PC-9 (cell line): ENCODE measurements at regions not wholly inside any gene's neighbourhood (a gene's known extent, or its start where the extent isn't known, plus 50 kb on each side); places are given as distances from the start of the nearest gene placed in this dataset.

Experiments used
- BruUV-seq: library from RNA; stranded (reverse); fragments of 400-500 nt; replicated peaks from 2 replicates; lab custom pipeline; 2021; lab: Mats Ljungman, UMichigan
- CTCF ChIA-PET: fragments of 300-600 bp; sonication (Branson Sonifier 250); formaldehyde crosslinking; loops from one replicate; lab custom pipeline; 2022; ENCODE audit warnings: antibody characterized with exemption; lab: Charles Lee
- POLR2A ChIA-PET: fragments of 300-600 bp; sonication (Branson Sonifier 250); formaldehyde crosslinking; loops from one replicate; lab custom pipeline; 2022; ENCODE audit warnings: antibody characterized with exemption; ENCODE audit not compliant: unreplicated experiment; lab: Charles Lee
- DNase-seq, 2 experiments: peaks; one replicate each; pipeline versions ENCODE4 v3.0.0 to v3.0.0-alpha.2; 2015 to 2022; ENCODE audit warnings: mixed read lengths in 1 of 2
- H2AFZ ChIP-seq: fragments of 200-600 bp; sonication (generic); 2 replicates; pipeline ENCODE4 v1.8.1; 2017; ENCODE audit warnings: antibody characterized with exemption
- H3F3A ChIP-seq: fragments of 200-600 bp; sonication (generic); 2 replicates; pipeline ENCODE4 v1.8.1; 2017; ENCODE audit warnings: antibody characterized with exemption, mild to moderate bottlenecking, low read depth; ENCODE audit not compliant: insufficient read depth
- H3K27ac ChIP-seq: fragments of 200-600 bp; sonication (generic); 2 replicates; pipeline ENCODE4 v1.6.1; 2016; ENCODE audit warnings: mixed run types
- H3K27me3 ChIP-seq: fragments of 200-600 bp; sonication (generic); 2 replicates; pipeline ENCODE4 v1.6.1; 2016; ENCODE audit warnings: low read depth, mixed run types; ENCODE audit not compliant: insufficient read depth
- H3K36me3 ChIP-seq: fragments of 200-600 bp; sonication (generic); 2 replicates; pipeline ENCODE4 v1.6.1; 2016; ENCODE audit warnings: low read depth, mixed run types
- H3K4me1 ChIP-seq: fragments of 200-600 bp; sonication (generic); replicated peaks from 2 replicates; pipeline ENCODE4 v1.6.1; 2016; ENCODE audit warnings: mixed run types; ENCODE audit not compliant: insufficient read depth
- H3K4me2 ChIP-seq: fragments of 200-600 bp; sonication (generic); 2 replicates; pipeline ENCODE4 v1.6.1; 2017; ENCODE audit warnings: mixed run types
- H3K4me3 ChIP-seq: fragments of 200-600 bp; sonication (generic); 2 replicates; pipeline ENCODE4 v1.6.1; 2016; ENCODE audit warnings: mixed run types
- H3K79me2 ChIP-seq: fragments of 200-600 bp; sonication (generic); 2 replicates; pipeline ENCODE4 v1.6.1; 2017; ENCODE audit warnings: low read depth, mixed run types
- H3K9me2 ChIP-seq: fragments of 200-600 bp; sonication (generic); 2 replicates; pipeline ENCODE4 v1.8.1; 2017; ENCODE audit warnings: mild to moderate bottlenecking; ENCODE audit not compliant: insufficient read depth
- H3K9me3 ChIP-seq: fragments of 200-600 bp; sonication (generic); 2 replicates; pipeline ENCODE4 v1.8.1; 2016; ENCODE audit warnings: low read depth; ENCODE audit not compliant: insufficient read depth
- H4K20me1 ChIP-seq: fragments of 200-600 bp; sonication (generic); 2 replicates; pipeline ENCODE4 v1.8.1; 2017; ENCODE audit not compliant: insufficient read depth
- CTCF ChIP-seq: fragments of 200-600 bp; sonication (generic); conservative IDR thresholded peaks from 2 replicates; pipeline ENCODE4 v1.6.1; 2017; ENCODE audit warnings: mixed run types, antibody characterized with exemption, mild to moderate bottlenecking, moderate library complexity
- EZH2 ChIP-seq: fragments of 200-600 bp; sonication (generic); IDR thresholded peaks from 2 replicates; pipeline ENCODE4 v1.8.0; 2017; ENCODE audit warnings: antibody characterized with exemption, low read depth
- intact Hi-C: fragments of 100-400 bp; cut with micrococcal nuclease; formaldehyde crosslinking; loops from one replicate; pipeline ENCODE4 v1.10.0; 2022; ENCODE audit not compliant: unreplicated experiment

DNA sequence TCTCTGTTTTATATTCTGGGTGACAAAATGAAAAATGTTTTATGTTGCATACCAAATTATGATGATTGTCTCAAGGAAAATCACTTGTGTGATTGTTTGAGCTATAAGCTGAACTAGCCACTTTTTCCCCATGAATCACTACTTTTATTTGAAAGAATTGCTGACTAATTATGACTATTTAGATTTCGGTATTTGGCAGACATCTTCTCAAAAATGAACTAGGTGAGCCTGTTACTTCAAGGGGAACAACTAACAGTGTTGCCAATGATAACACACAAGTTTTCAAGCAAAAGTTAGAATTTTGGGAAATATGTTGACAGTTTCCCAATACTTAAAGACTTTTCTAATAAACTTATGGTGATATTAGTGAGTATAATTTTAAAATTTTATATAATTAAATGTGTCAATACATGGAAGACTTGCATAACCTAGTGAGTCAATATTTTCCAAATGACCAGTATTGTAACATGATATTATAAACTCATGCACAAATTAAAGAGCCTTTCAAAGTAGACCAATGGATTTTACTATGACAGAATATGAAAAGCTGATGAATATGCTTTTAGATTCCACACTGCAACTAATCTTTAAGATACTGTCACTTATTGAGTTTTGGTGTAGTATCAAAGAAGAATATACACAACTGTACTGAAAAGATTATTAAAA, 187.7 kb upstream of the GATB start:
- POLR2A ChIA-PET, result no interaction called here
- H3K27ac ChIP-seq, result peak overlapping the region; percentile 63
- peaks cover 3% of the 10 kb centered on the region; the same call in 1 of the 2 replicates for H3K9me3 ChIP-seq
- H3K9me2 ChIP-seq, result no peaks in the 10 kb centered on the region
- H3K4me2 ChIP-seq, result no peak overlapping the region
- no peak overlapping the region for H3K4me3 ChIP-seq
- intact Hi-C loops, result no loop called here
- no peaks in the 10 kb centered on the region for H4K20me1 ChIP-seq
- H3K36me3 ChIP-seq, result no peaks in the 10 kb centered on the region
- no peaks in the 10 kb centered on the region; the same call in 1 of the 2 replicates for H3K4me1 ChIP-seq
- H3K27me3 ChIP-seq, result no peaks in the 10 kb centered on the region
- CTCF ChIA-PET, result no interaction called here
- DNase-seq, result no peak
- TF ChIP-seq EZH2 (no peak), CTCF (no peak)
- no TSS peak for BruUV-seq
- H2AFZ ChIP-seq, result no peak overlapping the region
- no peaks in the 10 kb centered on the region for H3F3A ChIP-seq
- H3K79me2 ChIP-seq, result no peaks in the 10 kb centered on the region

- no peak for TF ChIP-seq CTCF
- no peak for TF ChIP-seq EZH2
- CTCF ChIA-PET, result no interaction called here
- Histone ChIP-seq H3K27me3 (no peaks in the 10 kb centered on the region), H3K79me2 (no peaks in the 10 kb centered on the region), H3K36me3 (no peaks in the 10 kb centered on the region), H3K9me2 (no peaks in the 10 kb centered on the region), H3K4me2 (no peak overlapping the region), H3K9me3 (peaks cover 3% of the 10 kb centered on the region; the same call in 1 of the 2 replicates), H3K4me1 (no peaks in the 10 kb centered on the region; the same call in 1 of the 2 replicates), H4K20me1 (no peaks in the 10 kb centered on the region), H2AFZ (no peak overlapping the region), H3K4me3 (no peak overlapping the region), H3K27ac (no peak overlapping the region), H3F3A (no peaks in the 10 kb centered on the region)
- DNase-seq, result no peak
- no TSS peak for BruUV-seq
- POLR2A ChIA-PET, result no interaction called here
- intact Hi-C loops, result no loop called here
Observed at GRCh38 chr4:151946718-151947117, 185.9 kb upstream of the GATB start.

- H3K36me3 ChIP-seq, result no peaks in the 10 kb centered on the region
- no peaks in the 10 kb centered on the region for H3F3A ChIP-seq
- no peaks in the 10 kb centered on the region for H3K27me3 ChIP-seq
- intact Hi-C loops, result no loop called here
- H3K4me2 ChIP-seq, result no peak overlapping the region
- H2AFZ ChIP-seq, result no peak overlapping the region
- BruUV-seq, result no TSS peak
- ChIA-PET POLR2A (no interaction called here), CTCF (no interaction called here)
- H3K9me3 ChIP-seq, result peaks cover 3% of the 10 kb centered on the region; the same call in 1 of the 2 replicates
- no peaks in the 10 kb centered on the region for H3K79me2 ChIP-seq
- H3K4me1 ChIP-seq, result no peaks in the 10 kb centered on the region
- no peaks in the 10 kb centered on the region for H3K9me2 ChIP-seq
- H4K20me1 ChIP-seq, result no peaks in the 10 kb centered on the region
- no peak overlapping the region for H3K4me3 ChIP-seq
- no peak overlapping the region for H3K27ac ChIP-seq
- no peak for TF ChIP-seq EZH2
- no peak for TF ChIP-seq CTCF
- no peak for DNase-seq
Observed at GRCh38 chr4:151942971-151943370, 182.2 kb upstream of the GATB start.
